ENCODE measurements at regions not wholly inside any gene's neighbourhood (a gene's known extent, or its start where the extent isn't known, plus 50 kb on each side); places are given as distances from the start of the nearest gene placed in this dataset.

- H3K4me3 ChIP-seq (ENCODE audit: low read length) = no peak overlapping the region
- no peak for TF ChIP-seq CTCF (conservative IDR thresholded peaks at IDR 0.05; ENCODE audit: low read length)
- DNase-seq (ENCODE audit: low read depth) = no peak
These were observed 251.8 kb upstream of the NFE2L3 start for GRCh38 chr7:25900245-25900644.

GRCh38 chr7:25900877-25901276 is 251.1 kb upstream of the NFE2L3 start:
- TF ChIP-seq CTCF (conservative IDR thresholded peaks at IDR 0.05; ENCODE audit: low read length) = no peak
- DNase-seq (ENCODE audit: low read depth) = no peak
- no peak overlapping the region for H3K4me3 ChIP-seq (ENCODE audit: low read length)

GRCh38 chr7:25901658-25902057 is 250.3 kb upstream of the NFE2L3 start:
- H3K4me3 ChIP-seq (ENCODE audit: low read length) = no peak overlapping the region
- TF ChIP-seq CTCF (conservative IDR thresholded peaks at IDR 0.05; ENCODE audit: low read length) = no peak
- no peak for DNase-seq (ENCODE audit: low read depth)

- no peak overlapping the region for H3K4me3 ChIP-seq (ENCODE audit: low read length)
- no peak for DNase-seq (ENCODE audit: low read depth)
- TF ChIP-seq CTCF (conservative IDR thresholded peaks at IDR 0.05; ENCODE audit: low read length) = no peak
These were observed 246.0 kb upstream of the NFE2L3 start for GRCh38 chr7:25906003-25906402.

GRCh38 chr7:25906760-25907159 is 245.2 kb upstream of the NFE2L3 start:
- no peak overlapping the region for H3K4me3 ChIP-seq (ENCODE audit: low read length)
- no peak for DNase-seq (ENCODE audit: low read depth)
- TF ChIP-seq CTCF (conservative IDR thresholded peaks at IDR 0.05; ENCODE audit: low read length) = no peak

GRCh38 chr7:25907214-25907613 is 244.8 kb upstream of the NFE2L3 start:
- DNase-seq (ENCODE audit: low read depth) = no peak
- TF ChIP-seq CTCF (conservative IDR thresholded peaks at IDR 0.05; ENCODE audit: low read length) = no peak
- no peak overlapping the region for H3K4me3 ChIP-seq (ENCODE audit: low read length)

GRCh38 chr7:25907731-25908130 is 244.3 kb upstream of the NFE2L3 start:
- no peak for TF ChIP-seq CTCF (conservative IDR thresholded peaks at IDR 0.05; ENCODE audit: low read length)
- DNase-seq (ENCODE audit: low read depth) = no peak
- H3K4me3 ChIP-seq (ENCODE audit: low read length) = no peak overlapping the region
